ENCODE measurements at regions not wholly inside any gene's neighbourhood (a gene's known extent, or its start where the extent isn't known, plus 50 kb on each side); places are given as distances from the start of the nearest gene placed in this dataset.

DNA sequence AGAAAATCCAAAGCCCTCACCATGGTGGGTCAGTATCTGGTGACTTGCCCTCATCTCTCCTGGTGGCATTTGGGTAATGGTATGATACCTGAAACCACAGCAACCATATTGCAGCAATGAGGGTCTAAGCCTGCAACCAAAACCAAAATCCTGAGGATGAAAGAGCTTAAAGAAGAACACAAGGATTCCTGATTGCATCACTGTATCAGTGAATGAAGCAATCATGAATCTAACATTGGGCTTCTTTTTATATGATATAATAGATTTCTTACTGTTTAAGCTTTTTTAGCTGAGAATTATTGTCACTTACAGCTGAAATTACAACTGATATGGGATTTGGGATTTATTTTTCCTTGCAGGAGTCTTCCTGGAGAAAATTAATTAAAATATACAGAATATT lies 269.9 kb downstream of the MEF2C start:
- DNase-seq (ENCODE audit: low read depth): no peak
- no peak for TF ChIP-seq CTCF (conservative IDR thresholded peaks at IDR 0.05; ENCODE audit: low read depth, low read length)
- H3K4me3 ChIP-seq (ENCODE audit: low read depth, low read length): no peak overlapping the region

DNA sequence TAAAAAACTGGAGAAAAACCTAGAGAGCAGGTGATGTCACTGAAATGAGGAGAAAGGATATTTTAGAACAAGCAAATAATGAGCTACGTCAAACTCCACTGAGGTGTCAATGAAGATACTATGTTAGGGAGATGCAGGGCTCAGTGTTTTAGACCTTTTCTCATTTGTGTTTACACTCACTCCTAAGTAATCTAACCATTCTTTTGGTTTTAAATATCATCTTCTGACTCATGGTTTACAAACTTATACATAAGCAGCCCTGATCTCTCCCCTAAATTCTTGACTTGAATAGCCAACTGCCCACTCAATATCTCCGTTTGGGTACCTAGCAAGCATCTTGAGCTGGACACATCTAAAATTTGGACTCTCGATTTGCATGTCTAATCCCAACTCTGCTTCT lies 272.4 kb downstream of the MEF2C start:
- TF ChIP-seq CTCF (conservative IDR thresholded peaks at IDR 0.05; ENCODE audit: low read depth, low read length): no peak
- no peak overlapping the region for H3K4me3 ChIP-seq (ENCODE audit: low read depth, low read length)
- no peak for DNase-seq (ENCODE audit: low read depth)

GRCh38 chr5:88607492-88607891 lies 275.5 kb downstream of the MEF2C start:
- TF ChIP-seq CTCF (conservative IDR thresholded peaks at IDR 0.05; ENCODE audit: low read depth, low read length): no peak
- no peak overlapping the region for H3K4me3 ChIP-seq (ENCODE audit: low read depth, low read length)
- no peak for DNase-seq (ENCODE audit: low read depth)

- no peak overlapping the region for H3K4me3 ChIP-seq (ENCODE audit: low read depth, low read length)
- no peak for TF ChIP-seq CTCF (conservative IDR thresholded peaks at IDR 0.05; ENCODE audit: low read depth, low read length)
- no peak for DNase-seq (ENCODE audit: low read depth)
Measured at GRCh38 chr5:88606626-88607025, 276.4 kb downstream of the MEF2C start.

DNA sequence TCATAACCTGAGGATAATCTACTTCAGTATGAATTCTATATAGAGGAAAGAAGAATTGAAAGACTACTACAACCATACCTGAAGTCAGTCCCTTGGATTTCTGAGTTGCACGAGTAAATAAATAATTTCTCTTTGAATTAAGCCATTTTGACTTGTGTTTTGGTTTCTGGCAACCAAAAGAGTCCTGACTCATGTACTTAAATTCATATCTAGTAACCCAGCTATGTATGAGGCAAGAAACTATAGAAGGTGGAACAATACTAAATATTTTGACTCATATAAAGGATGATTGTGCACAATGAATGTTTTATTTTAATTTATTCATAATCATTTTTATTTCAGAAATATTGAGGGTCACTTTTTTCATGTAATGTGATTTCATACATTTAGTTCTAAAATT lies 276.8 kb downstream of the MEF2C start:
- TF ChIP-seq CTCF (conservative IDR thresholded peaks at IDR 0.05; ENCODE audit: low read depth, low read length): no peak
- no peak overlapping the region for H3K4me3 ChIP-seq (ENCODE audit: low read depth, low read length)
- DNase-seq (ENCODE audit: low read depth): no peak

DNA sequence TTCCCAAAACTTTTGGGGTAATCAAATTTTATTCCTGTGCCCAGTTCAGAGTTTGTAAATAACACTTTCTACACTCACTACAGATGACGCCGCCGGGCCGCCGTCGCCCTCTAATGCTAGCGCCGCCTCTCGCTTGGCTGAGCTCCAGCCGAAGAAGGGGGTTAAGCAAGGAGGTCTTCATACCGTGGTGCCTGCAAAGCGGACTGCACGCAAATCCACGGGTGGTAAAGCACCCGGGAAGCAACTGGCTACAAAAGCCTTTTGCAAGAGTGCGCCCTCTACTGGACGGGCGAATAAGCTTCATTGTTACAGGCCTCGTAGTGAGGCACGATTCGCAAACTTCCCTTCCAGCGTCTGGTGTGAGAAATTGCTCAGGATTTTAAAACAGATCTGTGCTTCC lies 280.4 kb downstream of the MEF2C start:
- no peak for TF ChIP-seq CTCF (conservative IDR thresholded peaks at IDR 0.05; ENCODE audit: low read depth, low read length)
- no peak for DNase-seq (ENCODE audit: low read depth)
- H3K4me3 ChIP-seq (ENCODE audit: low read depth, low read length): no peak overlapping the region

DNA sequence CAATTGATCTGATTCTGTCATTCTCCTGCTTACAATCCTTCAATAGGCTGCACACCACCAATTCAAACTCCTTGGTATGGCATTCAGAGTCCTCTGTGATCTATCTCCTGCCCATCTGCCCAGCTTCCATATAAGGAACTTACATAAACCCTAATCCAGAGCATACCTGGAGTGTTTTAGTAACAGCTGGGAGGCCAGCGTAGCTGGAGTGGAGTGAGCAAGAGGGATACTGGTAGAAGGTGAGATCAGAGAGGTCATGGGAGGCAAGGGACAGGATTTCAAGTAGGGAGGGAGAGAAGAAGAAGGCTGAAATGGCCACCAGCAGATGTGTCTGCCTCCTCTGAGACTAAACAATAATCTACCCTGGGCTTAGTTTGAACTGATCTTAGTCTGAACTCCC lies 288.5 kb downstream of the MEF2C start:
- no peak for TF ChIP-seq CTCF (conservative IDR thresholded peaks at IDR 0.05; ENCODE audit: low read depth, low read length)
- H3K4me3 ChIP-seq (ENCODE audit: low read depth, low read length): no peak overlapping the region
- DNase-seq (ENCODE audit: low read depth): no peak

Measured in choroid plexus epithelial cell (primary cell).